ENCODE measurements at regions not wholly inside any gene's neighbourhood (a gene's known extent, or its start where the extent isn't known, plus 50 kb on each side); places are given as distances from the start of the nearest gene placed in this dataset.
"Not testable (repeated sequence)": the region's sequence is repeated elsewhere in the genome, so short reads cannot be mapped to it uniquely, and the experiment has no call there.

- DNase-seq = no peak
Measured at GRCh38 chr1:83118472-83118871, 880.5 kb downstream of the TTLL7 start.

- not testable (repeated sequence) for DNase-seq
Measured at GRCh38 chr1:83117030-83117429, 881.9 kb downstream of the TTLL7 start.

GRCh38 chr1:83115785-83116184, 883.1 kb downstream of the TTLL7 start:
- DNase-seq = no peak

- DNase-seq = no peak
Measured at GRCh38 chr1:83114136-83114834, 884.6 kb downstream of the TTLL7 start.

- DNase-seq = no peak
Measured at GRCh38 chr1:83113652-83114051, 885.3 kb downstream of the TTLL7 start.

- DNase-seq = no peak
Measured at GRCh38 chr1:83112248-83112885, 886.6 kb downstream of the TTLL7 start.

GRCh38 chr1:83110156-83110555, 888.8 kb downstream of the TTLL7 start:
- no peak for DNase-seq

GRCh38 chr1:83109692-83110091, 889.2 kb downstream of the TTLL7 start:
- DNase-seq = no peak

- DNase-seq = no peak
Measured at GRCh38 chr1:83104558-83104957, 894.4 kb downstream of the TTLL7 start.

- DNase-seq = no peak
Measured at GRCh38 chr1:83103341-83103740, 895.6 kb downstream of the TTLL7 start.

GRCh38 chr1:83102630-83103071, 896.3 kb downstream of the TTLL7 start:
- no peak for DNase-seq

GRCh38 chr1:83101406-83101805, 897.5 kb downstream of the TTLL7 start:
- no peak for DNase-seq

GRCh38 chr1:83100133-83100532, 898.8 kb downstream of the TTLL7 start:
- no peak for DNase-seq

- DNase-seq = no peak
Measured at GRCh38 chr1:83098791-83099190, 900.1 kb downstream of the TTLL7 start.

- no peak for DNase-seq
Measured at GRCh38 chr1:83098131-83098530, 900.8 kb downstream of the TTLL7 start.

- no peak for DNase-seq
Measured at GRCh38 chr1:83097715-83098114, 901.2 kb downstream of the TTLL7 start.

- no peak for DNase-seq
Measured at GRCh38 chr1:83095570-83095969, 903.4 kb downstream of the TTLL7 start.

GRCh38 chr1:83090195-83090594, 908.7 kb downstream of the TTLL7 start:
- DNase-seq = no peak

- DNase-seq = no peak
Measured at GRCh38 chr1:83087851-83088250, 911.1 kb downstream of the TTLL7 start.

GRCh38 chr1:83086986-83087512, 911.9 kb downstream of the TTLL7 start:
- DNase-seq = no peak

- DNase-seq = no peak
Measured at GRCh38 chr1:83086346-83086745, 912.6 kb downstream of the TTLL7 start.

GRCh38 chr1:83083589-83084224, 915.2 kb downstream of the TTLL7 start:
- DNase-seq = no peak

- DNase-seq = no peak
Measured at GRCh38 chr1:83077411-83077810, 921.5 kb downstream of the TTLL7 start.

GRCh38 chr1:83075107-83075506, 923.8 kb downstream of the TTLL7 start:
- DNase-seq = no peak
